HK-2 (cell line): ENCODE measurements at regions not wholly inside any gene's neighbourhood (a gene's known extent, or its start where the extent isn't known, plus 50 kb on each side); places are given as distances from the start of the nearest gene placed in this dataset.

ENCODE experiments used
- DNase-seq: peaks from one replicate; pipeline ENCODE4 v3.0.0-alpha.2; 2018; ENCODE audit not compliant: unreplicated experiment

- no peak for DNase-seq
Measured at GRCh38 chr16:17654571-17654970, 183.8 kb upstream of the XYLT1 start.

- DNase-seq = no peak
Measured at GRCh38 chr16:17654142-17654541, 183.4 kb upstream of the XYLT1 start.

GRCh38 chr16:17647879-17648872, 177.4 kb upstream of the XYLT1 start:
- no peak for DNase-seq

- DNase-seq = no peak
Measured at GRCh38 chr16:17643935-17644334, 173.2 kb upstream of the XYLT1 start.

GRCh38 chr16:17641990-17642389, 171.2 kb upstream of the XYLT1 start:
- DNase-seq = no peak

- DNase-seq = no peak
Measured at GRCh38 chr16:17638134-17638533, 167.4 kb upstream of the XYLT1 start.

GRCh38 chr16:17635183-17635582, 164.4 kb upstream of the XYLT1 start:
- no peak for DNase-seq

- DNase-seq = no peak
Measured at GRCh38 chr16:17633181-17633951, 162.6 kb upstream of the XYLT1 start.

- DNase-seq = no peak
Measured at GRCh38 chr16:17632667-17633066, 161.9 kb upstream of the XYLT1 start.

GRCh38 chr16:17629936-17630335, 159.2 kb upstream of the XYLT1 start:
- DNase-seq = no peak

- no peak for DNase-seq
Measured at GRCh38 chr16:17628983-17629382, 158.2 kb upstream of the XYLT1 start.

GRCh38 chr16:17622366-17622765, 151.6 kb upstream of the XYLT1 start:
- no peak for DNase-seq

GRCh38 chr16:17619261-17619660, 148.5 kb upstream of the XYLT1 start:
- DNase-seq = no peak

GRCh38 chr16:17617021-17617552, 146.3 kb upstream of the XYLT1 start:
- DNase-seq = no peak

- no peak for DNase-seq
Measured at GRCh38 chr16:17612336-17612735, 141.6 kb upstream of the XYLT1 start.

GRCh38 chr16:17607609-17608008, 136.8 kb upstream of the XYLT1 start:
- DNase-seq = no peak

- DNase-seq = no peak
Measured at GRCh38 chr16:17607075-17607509, 136.3 kb upstream of the XYLT1 start.

GRCh38 chr16:17606460-17606859, 135.7 kb upstream of the XYLT1 start:
- no peak for DNase-seq

GRCh38 chr16:17605784-17606183, 135.0 kb upstream of the XYLT1 start:
- DNase-seq = no peak

GRCh38 chr16:17603626-17604025, 132.9 kb upstream of the XYLT1 start:
- DNase-seq = no peak

- no peak for DNase-seq
Measured at GRCh38 chr16:17602678-17603077, 131.9 kb upstream of the XYLT1 start.

GRCh38 chr16:17598968-17599367, 128.2 kb upstream of the XYLT1 start:
- DNase-seq = no peak
